WTC11 (cell line): ENCODE measurements at regions not wholly inside any gene's neighbourhood (a gene's known extent, or its start where the extent isn't known, plus 50 kb on each side); places are given as distances from the start of the nearest gene placed in this dataset.

Experiments
- ATAC-seq: fragments of 200-7000 bp; cut with Tn5 transposase; 2 replicates; pipeline ENCODE4 v1.10.0; 2021; ENCODE audit warnings: mild to moderate bottlenecking, moderate library complexity
- CTCF ChIA-PET: fragments of 300-600 bp; sonication (Branson Sonifier 250); formaldehyde crosslinking; loops from one replicate; lab custom pipeline; 2021; ENCODE audit warnings: antibody characterized with exemption; lab: Charles Lee
- POLR2A ChIA-PET: fragments of 350-600 bp; sonication (Branson Sonifier 250); formaldehyde crosslinking; loops from one replicate; lab custom pipeline; 2021; ENCODE audit warnings: antibody characterized with exemption; lab: Charles Lee
- DNase-seq: peaks from one replicate; pipeline ENCODE4 v3.0.0; 2021; ENCODE audit warnings: low spot score
- H3K27ac Mint-ChIP-seq: 2 replicates; pipeline ENCODE4 v1.8.0; 2021; ENCODE audit warnings: mixed read lengths
- H3K27me3 Mint-ChIP-seq: 2 replicates; pipeline ENCODE4 v1.8.0; 2021; ENCODE audit warnings: low read depth, mild to moderate bottlenecking, moderate library complexity, mixed read lengths
- H3K36me3 Mint-ChIP-seq: 2 replicates; pipeline ENCODE4 v1.8.0; 2021; ENCODE audit warnings: mixed read lengths
- H3K4me1 Mint-ChIP-seq: 2 replicates; pipeline ENCODE4 v1.8.0; 2022; ENCODE audit warnings: mixed read lengths
- H3K4me3 Mint-ChIP-seq: 2 replicates; pipeline ENCODE4 v1.8.0; 2021; ENCODE audit warnings: mild to moderate bottlenecking, moderate library complexity, mixed read lengths
- H3K9me3 Mint-ChIP-seq: 2 replicates; pipeline ENCODE4 v1.8.0; 2021; ENCODE audit warnings: mixed read lengths
- ATF1 ChIP-seq: sonication (generic); formaldehyde crosslinking; IDR thresholded peaks from 2 replicates; pipeline ENCODE4 v1.8.1; 2023; ENCODE audit warnings: mild to moderate bottlenecking, moderate library complexity, missing genetic modification reagents
- ATF3 ChIP-seq: sonication (generic); formaldehyde crosslinking; conservative IDR thresholded peaks from 2 replicates; pipeline ENCODE4 v1.8.1; 2022; ENCODE audit warnings: mild to moderate bottlenecking, missing genetic modification reagents
- E2F4 ChIP-seq: sonication (generic); formaldehyde crosslinking; IDR thresholded peaks from 2 replicates; pipeline ENCODE4 v1.8.1; 2022; ENCODE audit warnings: low read depth, mild to moderate bottlenecking, moderate library complexity, missing genetic modification reagents, borderline replicate concordance
- EMX1 ChIP-seq: fragments of 250-450 bp; sonication (Bioruptor Pico); IDR thresholded peaks from 2 replicates; pipeline ENCODE4 v1.8.0; 2021; ENCODE audit warnings: mild to moderate bottlenecking
- ESRRA ChIP-seq: sonication (generic); formaldehyde crosslinking; IDR thresholded peaks from 2 replicates; pipeline ENCODE4 v1.8.1; 2022; ENCODE audit warnings: mild to moderate bottlenecking, missing genetic modification reagents, borderline replicate concordance
- FOXJ3 ChIP-seq: sonication (generic); formaldehyde crosslinking; IDR thresholded peaks from 2 replicates; pipeline ENCODE4 v1.9.0; 2021; ENCODE audit warnings: missing genetic modification reagents, mild to moderate bottlenecking, borderline replicate concordance
- FOXK1 ChIP-seq: sonication (generic); formaldehyde crosslinking; IDR thresholded peaks from 2 replicates; pipeline ENCODE4 v1.8.0; 2022; ENCODE audit warnings: mild to moderate bottlenecking, moderate library complexity, missing genetic modification reagents
- FOXP4 ChIP-seq: sonication (generic); formaldehyde crosslinking; IDR thresholded peaks from 2 replicates; pipeline ENCODE4 v1.8.0; 2022; ENCODE audit warnings: mild to moderate bottlenecking, missing genetic modification reagents
- GABPB1 ChIP-seq: sonication (generic); formaldehyde crosslinking; IDR thresholded peaks from 2 replicates; pipeline ENCODE4 v1.8.1; 2023; ENCODE audit warnings: mild to moderate bottlenecking, missing genetic modification reagents
- IRF1 ChIP-seq: sonication (generic); formaldehyde crosslinking; IDR thresholded peaks from 2 replicates; pipeline ENCODE4 v1.8.0; 2023; ENCODE audit warnings: missing genetic modification reagents
- IRF2 ChIP-seq: sonication (generic); formaldehyde crosslinking; IDR thresholded peaks from 2 replicates; pipeline ENCODE4 v1.8.0; 2022; ENCODE audit warnings: low read depth, missing genetic modification reagents, borderline replicate concordance
- MXD4 ChIP-seq: fragments of 250-450 bp; sonication (Bioruptor Pico); IDR thresholded peaks from 2 replicates; pipeline ENCODE4 v1.8.0; 2021; ENCODE audit warnings: mild to moderate bottlenecking, moderate library complexity, borderline replicate concordance
- USF1 ChIP-seq: sonication (generic); formaldehyde crosslinking; IDR thresholded peaks from 2 replicates; pipeline ENCODE4 v1.8.0; 2022; ENCODE audit warnings: mild to moderate bottlenecking, missing genetic modification reagents
- ZBTB43 ChIP-seq: sonication (generic); formaldehyde crosslinking; IDR thresholded peaks from 2 replicates; pipeline ENCODE4 v1.8.1; 2023; ENCODE audit warnings: mild to moderate bottlenecking, missing genetic modification reagents
- ZMAT4 ChIP-seq: fragments of 250-450 bp; sonication (Bioruptor Pico); IDR thresholded peaks from 2 replicates; pipeline ENCODE4 v1.9.0; 2021; ENCODE audit warnings: mild to moderate bottlenecking
- ZNF396 ChIP-seq: fragments of 250-450 bp; sonication (Bioruptor Pico); IDR thresholded peaks from 2 replicates; pipeline ENCODE4 v1.8.0; 2021; ENCODE audit warnings: mild to moderate bottlenecking, moderate library complexity, borderline replicate concordance
- ZNF512 ChIP-seq: sonication (generic); formaldehyde crosslinking; IDR thresholded peaks from 2 replicates; pipeline ENCODE4 v1.8.1; 2022; ENCODE audit warnings: missing genetic modification reagents, borderline replicate concordance

GRCh38 chr6:54718541-54719023 is 128.0 kb upstream of the FAM83B start (continued):
- TF ChIP-seq FOXP4 (CRISPR knock-in tag) (no peak), ZMAT4 (CRISPR knock-in tag) (no peak), MXD4 (CRISPR knock-in tag) (no peak), E2F4 (CRISPR knock-in tag) (no peak), ATF3 (no peak)

GRCh38 chr6:54719131-54719530 is 127.4 kb upstream of the FAM83B start:
- ChIA-PET POLR2A (no interaction called here), CTCF (interaction anchor here (1.1 to 3.1 kb wide), 6 partner anchors 12 to 273 kb away, joined by 3 to 35 read pairs (median 12); no protein-coding TSS in a partner anchor)
- ATAC-seq (no peak), DNase-seq (no peak)
- H3K9me3 Mint-ChIP-seq, result peaks cover 7% of the 10 kb centered on the region; the same call in 1 of the 2 replicates
- H3K27ac Mint-ChIP-seq, result no peak overlapping the region
- H3K4me1 Mint-ChIP-seq, result peaks cover 9% of the 10 kb centered on the region
- no peaks in the 10 kb centered on the region for H3K27me3 Mint-ChIP-seq
- TF ChIP-seq GABPB1 (CRISPR knock-in tag), result no peak
- TF ChIP-seq ZBTB43 (CRISPR knock-in tag), result no peak
- no peak for TF ChIP-seq USF1 (CRISPR knock-in tag)
- no peak for TF ChIP-seq EMX1 (CRISPR knock-in tag)
- no peak for TF ChIP-seq FOXK1 (CRISPR knock-in tag)
- no peak for TF ChIP-seq ZNF396 (CRISPR knock-in tag)
- TF ChIP-seq ATF1, result no peak
- TF ChIP-seq IRF1 (CRISPR knock-in tag), result no peak
- H3K4me3 Mint-ChIP-seq, result no peak overlapping the region
- no peaks in the 10 kb centered on the region for H3K36me3 Mint-ChIP-seq

- no peak for ATAC-seq
- H3K27ac Mint-ChIP-seq, result no peak overlapping the region
- POLR2A ChIA-PET, result no interaction called here
- TF ChIP-seq MXD4 (CRISPR knock-in tag) (no peak), ZMAT4 (CRISPR knock-in tag) (no peak), ESRRA (CRISPR knock-in tag) (no peak), FOXJ3 (CRISPR knock-in tag) (no peak), ZNF512 (CRISPR knock-in tag) (no peak), IRF2 (CRISPR knock-in tag) (no peak)
- TF ChIP-seq, all 79 proteins: peak for 0
- no peak overlapping the region for H3K4me3 Mint-ChIP-seq
- peaks cover 7% of the 10 kb centered on the region; the same call in 1 of the 2 replicates for H3K9me3 Mint-ChIP-seq
- DNase-seq, result no peak
- no peaks in the 10 kb centered on the region for H3K27me3 Mint-ChIP-seq
- H3K4me1 Mint-ChIP-seq, result peaks cover 9% of the 10 kb centered on the region
- CTCF ChIA-PET, result interaction anchor here (1.1 to 3.0 kb wide), 3 partner anchors 13 to 273 kb away, joined by 3 to 35 read pairs (median 27); no protein-coding TSS in a partner anchor
- no peaks in the 10 kb centered on the region for H3K36me3 Mint-ChIP-seq
These were observed 126.9 kb upstream of the FAM83B start for GRCh38 chr6:54719633-54720032.
